WTC11 (cell line): ENCODE measurements at regions not wholly inside any gene's neighbourhood (a gene's known extent, or its start where the extent isn't known, plus 50 kb on each side); places are given as distances from the start of the nearest gene placed in this dataset.
A peak's percentile ranks its signal among the peaks of the same experiment; 100 is the strongest.
"Not testable (repeated sequence)": the region's sequence is repeated elsewhere in the genome, so short reads cannot be mapped to it uniquely, and the experiment has no call there.

ENCODE experiments used
- ATAC-seq: fragments of 200-7000 bp; cut with Tn5 transposase; 2 replicates; pipeline ENCODE4 v1.10.0; 2021; ENCODE audit warnings: mild to moderate bottlenecking, moderate library complexity
- CTCF ChIA-PET: fragments of 300-600 bp; sonication (Branson Sonifier 250); formaldehyde crosslinking; loops from one replicate; lab custom pipeline; 2021; ENCODE audit warnings: antibody characterized with exemption; lab: Charles Lee
- POLR2A ChIA-PET: fragments of 350-600 bp; sonication (Branson Sonifier 250); formaldehyde crosslinking; loops from one replicate; lab custom pipeline; 2021; ENCODE audit warnings: antibody characterized with exemption; lab: Charles Lee
- DNase-seq: peaks from one replicate; pipeline ENCODE4 v3.0.0; 2021; ENCODE audit warnings: low spot score
- H3K27ac Mint-ChIP-seq: 2 replicates; pipeline ENCODE4 v1.8.0; 2021; ENCODE audit warnings: mixed read lengths
- H3K27me3 Mint-ChIP-seq: 2 replicates; pipeline ENCODE4 v1.8.0; 2021; ENCODE audit warnings: low read depth, mild to moderate bottlenecking, moderate library complexity, mixed read lengths
- H3K36me3 Mint-ChIP-seq: 2 replicates; pipeline ENCODE4 v1.8.0; 2021; ENCODE audit warnings: mixed read lengths
- H3K4me1 Mint-ChIP-seq: 2 replicates; pipeline ENCODE4 v1.8.0; 2022; ENCODE audit warnings: mixed read lengths
- H3K4me3 Mint-ChIP-seq: 2 replicates; pipeline ENCODE4 v1.8.0; 2021; ENCODE audit warnings: mild to moderate bottlenecking, moderate library complexity, mixed read lengths
- H3K9me3 Mint-ChIP-seq: 2 replicates; pipeline ENCODE4 v1.8.0; 2021; ENCODE audit warnings: mixed read lengths
- ATF1 ChIP-seq: sonication (generic); formaldehyde crosslinking; IDR thresholded peaks from 2 replicates; pipeline ENCODE4 v1.8.1; 2023; ENCODE audit warnings: mild to moderate bottlenecking, moderate library complexity, missing genetic modification reagents
- GABPB1 ChIP-seq: sonication (generic); formaldehyde crosslinking; IDR thresholded peaks from 2 replicates; pipeline ENCODE4 v1.8.1; 2023; ENCODE audit warnings: mild to moderate bottlenecking, missing genetic modification reagents
- GRHL2 ChIP-seq: fragments of 250-450 bp; sonication (Bioruptor Pico); IDR thresholded peaks from 2 replicates; pipeline ENCODE4 v1.8.0; 2022; ENCODE audit warnings: mild to moderate bottlenecking, moderate library complexity; ENCODE audit not compliant: insufficient replicate concordance, severe bottlenecking
- TP53 ChIP-seq: sonication (generic); formaldehyde crosslinking; IDR thresholded peaks from 2 replicates; pipeline ENCODE4 v1.8.1; 2023; ENCODE audit warnings: mild to moderate bottlenecking, missing genetic modification reagents
- TF ChIP-seq, protein P1 (sequence below): fragments of 250-450 bp; sonication (Bioruptor Pico); IDR thresholded peaks from 2 replicates; pipeline ENCODE4 v1.8.0; 2021; ENCODE audit warnings: mild to moderate bottlenecking
- TF ChIP-seq, protein P2 (sequence below): sonication (generic); formaldehyde crosslinking; conservative IDR thresholded peaks from 2 replicates; pipeline ENCODE4 v1.8.1; 2022; ENCODE audit warnings: mild to moderate bottlenecking, missing genetic modification reagents
- TF ChIP-seq, protein P3 (sequence below): sonication (generic); formaldehyde crosslinking; IDR thresholded peaks from 2 replicates; pipeline ENCODE4 v1.8.1; 2022; ENCODE audit warnings: mild to moderate bottlenecking, missing genetic modification reagents, moderate library complexity, borderline replicate concordance
- TF ChIP-seq, protein P4 (sequence below): sonication (generic); formaldehyde crosslinking; IDR thresholded peaks from 2 replicates; pipeline ENCODE4 v1.8.1; 2023; ENCODE audit warnings: mild to moderate bottlenecking, missing genetic modification reagents, moderate library complexity
- TF ChIP-seq, protein P5 (sequence below): fragments of 250-450 bp; sonication (Bioruptor Pico); IDR thresholded peaks from 2 replicates; pipeline ENCODE4 v1.9.0; 2021; ENCODE audit warnings: mild to moderate bottlenecking, borderline replicate concordance
- TF ChIP-seq, protein P6 (sequence below): sonication (generic); formaldehyde crosslinking; IDR thresholded peaks from 2 replicates; pipeline ENCODE4 v1.8.1; 2023; ENCODE audit warnings: mild to moderate bottlenecking, missing genetic modification reagents

DNA sequence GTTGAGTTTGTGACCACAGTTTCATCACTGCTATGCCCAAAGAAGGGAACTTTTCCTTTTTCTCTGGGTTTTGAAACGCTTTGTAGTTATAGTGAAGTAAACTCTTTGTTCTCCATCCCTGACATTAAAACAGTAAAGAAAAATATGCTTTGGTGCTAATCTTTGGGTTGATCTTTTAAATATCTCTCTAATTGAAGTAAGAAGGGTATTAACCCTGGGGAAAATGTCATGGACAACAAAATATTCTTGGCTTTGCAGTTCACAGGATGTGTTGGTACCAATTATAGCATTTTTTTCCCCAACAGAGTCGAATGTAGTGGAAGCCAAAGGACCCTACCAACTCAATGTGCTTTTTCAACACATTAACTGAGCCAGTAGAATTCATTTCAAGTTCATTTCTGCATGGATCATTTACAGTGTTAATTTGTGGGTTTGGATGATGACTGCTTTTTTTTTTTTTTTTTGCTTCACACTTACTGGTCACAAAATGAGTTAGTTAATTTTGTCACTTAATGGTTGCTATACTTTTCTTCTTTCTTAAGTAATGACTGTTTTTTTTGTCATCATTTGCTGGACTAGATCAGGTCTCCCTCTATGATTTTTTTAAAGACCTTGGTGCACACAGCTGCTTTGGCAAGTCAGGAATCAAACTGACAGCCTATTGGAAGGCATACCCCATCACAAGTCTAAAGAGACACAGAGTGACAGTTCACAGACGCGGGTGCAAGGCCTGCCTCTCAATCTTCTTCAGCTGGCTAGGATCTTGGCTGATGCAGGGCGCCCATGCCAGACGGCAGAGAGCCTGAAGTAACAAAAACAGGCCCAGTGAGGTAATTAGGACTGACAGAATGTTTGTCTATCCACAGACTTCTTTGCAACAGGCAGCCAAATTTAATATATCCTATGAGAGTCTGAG, 98.8 kb upstream of the MMADHC start (continued):
- TF ChIP-seq, protein P1, sequence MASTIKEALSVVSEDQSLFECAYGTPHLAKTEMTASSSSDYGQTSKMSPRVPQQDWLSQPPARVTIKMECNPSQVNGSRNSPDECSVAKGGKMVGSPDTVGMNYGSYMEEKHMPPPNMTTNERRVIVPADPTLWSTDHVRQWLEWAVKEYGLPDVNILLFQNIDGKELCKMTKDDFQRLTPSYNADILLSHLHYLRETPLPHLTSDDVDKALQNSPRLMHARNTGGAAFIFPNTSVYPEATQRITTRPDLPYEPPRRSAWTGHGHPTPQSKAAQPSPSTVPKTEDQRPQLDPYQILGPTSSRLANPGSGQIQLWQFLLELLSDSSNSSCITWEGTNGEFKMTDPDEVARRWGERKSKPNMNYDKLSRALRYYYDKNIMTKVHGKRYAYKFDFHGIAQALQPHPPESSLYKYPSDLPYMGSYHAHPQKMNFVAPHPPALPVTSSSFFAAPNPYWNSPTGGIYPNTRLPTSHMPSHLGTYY (CRISPR knock-in tag), result no peak
- TF ChIP-seq TP53 (CRISPR knock-in tag), result no peak
- TF ChIP-seq, protein P2, sequence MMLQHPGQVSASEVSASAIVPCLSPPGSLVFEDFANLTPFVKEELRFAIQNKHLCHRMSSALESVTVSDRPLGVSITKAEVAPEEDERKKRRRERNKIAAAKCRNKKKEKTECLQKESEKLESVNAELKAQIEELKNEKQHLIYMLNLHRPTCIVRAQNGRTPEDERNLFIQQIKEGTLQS (CRISPR knock-in tag), result no peak
- TF ChIP-seq, protein P3, sequence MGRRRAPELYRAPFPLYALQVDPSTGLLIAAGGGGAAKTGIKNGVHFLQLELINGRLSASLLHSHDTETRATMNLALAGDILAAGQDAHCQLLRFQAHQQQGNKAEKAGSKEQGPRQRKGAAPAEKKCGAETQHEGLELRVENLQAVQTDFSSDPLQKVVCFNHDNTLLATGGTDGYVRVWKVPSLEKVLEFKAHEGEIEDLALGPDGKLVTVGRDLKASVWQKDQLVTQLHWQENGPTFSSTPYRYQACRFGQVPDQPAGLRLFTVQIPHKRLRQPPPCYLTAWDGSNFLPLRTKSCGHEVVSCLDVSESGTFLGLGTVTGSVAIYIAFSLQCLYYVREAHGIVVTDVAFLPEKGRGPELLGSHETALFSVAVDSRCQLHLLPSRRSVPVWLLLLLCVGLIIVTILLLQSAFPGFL, result no peak
- no peak for TF ChIP-seq GRHL2 (CRISPR knock-in tag)
- TF ChIP-seq, protein P4, sequence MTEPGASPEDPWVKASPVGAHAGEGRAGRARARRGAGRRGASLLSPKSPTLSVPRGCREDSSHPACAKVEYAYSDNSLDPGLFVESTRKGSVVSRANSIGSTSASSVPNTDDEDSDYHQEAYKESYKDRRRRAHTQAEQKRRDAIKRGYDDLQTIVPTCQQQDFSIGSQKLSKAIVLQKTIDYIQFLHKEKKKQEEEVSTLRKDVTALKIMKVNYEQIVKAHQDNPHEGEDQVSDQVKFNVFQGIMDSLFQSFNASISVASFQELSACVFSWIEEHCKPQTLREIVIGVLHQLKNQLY (CRISPR knock-in tag), result no peak
- TF ChIP-seq, protein P5, sequence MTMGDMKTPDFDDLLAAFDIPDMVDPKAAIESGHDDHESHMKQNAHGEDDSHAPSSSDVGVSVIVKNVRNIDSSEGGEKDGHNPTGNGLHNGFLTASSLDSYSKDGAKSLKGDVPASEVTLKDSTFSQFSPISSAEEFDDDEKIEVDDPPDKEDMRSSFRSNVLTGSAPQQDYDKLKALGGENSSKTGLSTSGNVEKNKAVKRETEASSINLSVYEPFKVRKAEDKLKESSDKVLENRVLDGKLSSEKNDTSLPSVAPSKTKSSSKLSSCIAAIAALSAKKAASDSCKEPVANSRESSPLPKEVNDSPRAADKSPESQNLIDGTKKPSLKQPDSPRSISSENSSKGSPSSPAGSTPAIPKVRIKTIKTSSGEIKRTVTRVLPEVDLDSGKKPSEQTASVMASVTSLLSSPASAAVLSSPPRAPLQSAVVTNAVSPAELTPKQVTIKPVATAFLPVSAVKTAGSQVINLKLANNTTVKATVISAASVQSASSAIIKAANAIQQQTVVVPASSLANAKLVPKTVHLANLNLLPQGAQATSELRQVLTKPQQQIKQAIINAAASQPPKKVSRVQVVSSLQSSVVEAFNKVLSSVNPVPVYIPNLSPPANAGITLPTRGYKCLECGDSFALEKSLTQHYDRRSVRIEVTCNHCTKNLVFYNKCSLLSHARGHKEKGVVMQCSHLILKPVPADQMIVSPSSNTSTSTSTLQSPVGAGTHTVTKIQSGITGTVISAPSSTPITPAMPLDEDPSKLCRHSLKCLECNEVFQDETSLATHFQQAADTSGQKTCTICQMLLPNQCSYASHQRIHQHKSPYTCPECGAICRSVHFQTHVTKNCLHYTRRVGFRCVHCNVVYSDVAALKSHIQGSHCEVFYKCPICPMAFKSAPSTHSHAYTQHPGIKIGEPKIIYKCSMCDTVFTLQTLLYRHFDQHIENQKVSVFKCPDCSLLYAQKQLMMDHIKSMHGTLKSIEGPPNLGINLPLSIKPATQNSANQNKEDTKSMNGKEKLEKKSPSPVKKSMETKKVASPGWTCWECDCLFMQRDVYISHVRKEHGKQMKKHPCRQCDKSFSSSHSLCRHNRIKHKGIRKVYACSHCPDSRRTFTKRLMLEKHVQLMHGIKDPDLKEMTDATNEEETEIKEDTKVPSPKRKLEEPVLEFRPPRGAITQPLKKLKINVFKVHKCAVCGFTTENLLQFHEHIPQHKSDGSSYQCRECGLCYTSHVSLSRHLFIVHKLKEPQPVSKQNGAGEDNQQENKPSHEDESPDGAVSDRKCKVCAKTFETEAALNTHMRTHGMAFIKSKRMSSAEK (CRISPR knock-in tag), result no peak

DNA sequence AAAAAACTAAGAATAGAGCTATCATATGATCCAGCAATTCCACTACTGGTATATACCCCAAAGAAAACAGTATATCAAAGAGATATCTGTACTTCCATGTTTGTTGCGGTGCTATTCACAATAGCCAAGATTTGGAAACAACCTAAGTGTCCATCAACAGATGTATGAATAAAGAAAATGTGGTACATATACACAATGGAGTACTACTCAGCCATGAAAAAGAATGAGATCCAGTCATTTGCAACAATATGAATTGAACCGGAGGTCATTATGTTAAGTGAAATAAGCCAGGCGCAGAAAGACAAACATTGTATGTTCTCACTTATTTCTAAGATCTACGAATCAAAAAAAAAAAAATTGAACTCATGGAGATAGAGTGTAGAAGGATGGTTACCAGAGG, 97.8 kb upstream of the MMADHC start:
- CTCF ChIA-PET, result not testable (repeated sequence)

DNA sequence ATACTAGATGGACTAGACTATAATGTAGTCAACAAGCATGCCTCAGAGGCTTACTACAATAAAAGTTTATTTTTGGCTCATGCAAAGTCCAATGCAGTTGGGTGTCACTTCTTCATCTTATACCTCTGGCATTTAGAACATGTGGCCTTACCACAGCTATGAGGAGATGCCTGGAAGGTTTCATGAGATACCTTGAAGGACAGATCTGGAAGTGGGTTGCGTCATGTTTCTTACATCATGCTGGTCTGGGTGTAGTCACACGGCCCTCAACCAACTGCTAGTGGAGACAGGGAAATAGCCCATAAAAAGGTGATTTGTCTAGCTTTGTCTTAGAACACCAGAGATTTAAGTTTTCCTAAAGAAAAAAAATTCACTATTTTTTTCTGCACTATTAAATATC, 91.7 kb upstream of the MMADHC start:
- no peak overlapping the region for H3K4me3 Mint-ChIP-seq
- no peaks in the 10 kb centered on the region for H3K4me1 Mint-ChIP-seq

More for the DNA sequence above, 97.8 kb upstream of the MMADHC start:
- DNase-seq, H3K4me3 Mint-ChIP-seq, H3K36me3 Mint-ChIP-seq, H3K27me3 Mint-ChIP-seq, POLR2A ChIA-PET, H3K4me1 Mint-ChIP-seq, ATAC-seq, H3K27ac Mint-ChIP-seq: not testable (repeated sequence)
- H3K9me3 Mint-ChIP-seq, result peaks cover 15% of the 10 kb centered on the region

More for the DNA sequence above, 91.7 kb upstream of the MMADHC start:
- Mint-ChIP-seq H3K36me3 (no peaks in the 10 kb centered on the region), H3K27me3 (no peaks in the 10 kb centered on the region), H3K27ac (no peak overlapping the region), H3K9me3 (peaks cover 22% of the 10 kb centered on the region)
- TF ChIP-seq GABPB1, result 0 out of 2 replicates have a peak, but pooled peaks have one; percentile 35
- no peak for TF ChIP-seq ATF1 (CRISPR knock-in tag)
- TF ChIP-seq, protein P6, sequence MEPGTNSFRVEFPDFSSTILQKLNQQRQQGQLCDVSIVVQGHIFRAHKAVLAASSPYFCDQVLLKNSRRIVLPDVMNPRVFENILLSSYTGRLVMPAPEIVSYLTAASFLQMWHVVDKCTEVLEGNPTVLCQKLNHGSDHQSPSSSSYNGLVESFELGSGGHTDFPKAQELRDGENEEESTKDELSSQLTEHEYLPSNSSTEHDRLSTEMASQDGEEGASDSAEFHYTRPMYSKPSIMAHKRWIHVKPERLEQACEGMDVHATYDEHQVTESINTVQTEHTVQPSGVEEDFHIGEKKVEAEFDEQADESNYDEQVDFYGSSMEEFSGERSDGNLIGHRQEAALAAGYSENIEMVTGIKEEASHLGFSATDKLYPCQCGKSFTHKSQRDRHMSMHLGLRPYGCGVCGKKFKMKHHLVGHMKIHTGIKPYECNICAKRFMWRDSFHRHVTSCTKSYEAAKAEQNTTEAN (CRISPR knock-in tag), result no peak
- ATAC-seq (no peak), DNase-seq (no peak)
- POLR2A ChIA-PET, result interaction anchor here (0.6 kb wide), 1 partner anchor 46 kb away, joined by 3 read pairs; no protein-coding TSS in a partner anchor
- CTCF ChIA-PET, result no interaction called here
